ENCODE measurements at regions not wholly inside any gene's neighbourhood (a gene's known extent, or its start where the extent isn't known, plus 50 kb on each side); places are given as distances from the start of the nearest gene placed in this dataset.
A peak's percentile ranks its signal among the peaks of the same experiment; 100 is the strongest.

- intact Hi-C loops (cut with DNase I): no loop called here
- no peaks in the 10 kb centered on the region for H3K36me3 ChIP-seq
- H3K4me1 ChIP-seq: no peaks in the 10 kb centered on the region
- no peaks in the 10 kb centered on the region for H3K27me3 ChIP-seq
- ATAC-seq (no peak), DNase-seq (no peak)
- H3K27ac ChIP-seq: no peak overlapping the region
- H3K4me3 ChIP-seq: no peak overlapping the region
- TF ChIP-seq, protein P1, sequence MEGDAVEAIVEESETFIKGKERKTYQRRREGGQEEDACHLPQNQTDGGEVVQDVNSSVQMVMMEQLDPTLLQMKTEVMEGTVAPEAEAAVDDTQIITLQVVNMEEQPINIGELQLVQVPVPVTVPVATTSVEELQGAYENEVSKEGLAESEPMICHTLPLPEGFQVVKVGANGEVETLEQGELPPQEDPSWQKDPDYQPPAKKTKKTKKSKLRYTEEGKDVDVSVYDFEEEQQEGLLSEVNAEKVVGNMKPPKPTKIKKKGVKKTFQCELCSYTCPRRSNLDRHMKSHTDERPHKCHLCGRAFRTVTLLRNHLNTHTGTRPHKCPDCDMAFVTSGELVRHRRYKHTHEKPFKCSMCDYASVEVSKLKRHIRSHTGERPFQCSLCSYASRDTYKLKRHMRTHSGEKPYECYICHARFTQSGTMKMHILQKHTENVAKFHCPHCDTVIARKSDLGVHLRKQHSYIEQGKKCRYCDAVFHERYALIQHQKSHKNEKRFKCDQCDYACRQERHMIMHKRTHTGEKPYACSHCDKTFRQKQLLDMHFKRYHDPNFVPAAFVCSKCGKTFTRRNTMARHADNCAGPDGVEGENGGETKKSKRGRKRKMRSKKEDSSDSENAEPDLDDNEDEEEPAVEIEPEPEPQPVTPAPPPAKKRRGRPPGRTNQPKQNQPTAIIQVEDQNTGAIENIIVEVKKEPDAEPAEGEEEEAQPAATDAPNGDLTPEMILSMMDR (IDR thresholded peaks at IDR 0.05): no peak
- no peaks in the 10 kb centered on the region for H3K9me3 ChIP-seq
Measured at GRCh38 chrX:46340696-46341095, 204.5 kb downstream of the ZNF674 start.

- Histone ChIP-seq H3K27me3 (no peaks in the 10 kb centered on the region), H3K9me3 (no peaks in the 10 kb centered on the region), H3K4me3 (no peak overlapping the region), H3K36me3 (no peaks in the 10 kb centered on the region), H3K4me1 (no peaks in the 10 kb centered on the region), H3K27ac (no peak overlapping the region)
- intact Hi-C loops (cut with DNase I): no loop called here
- DNase-seq: no peak
- ATAC-seq: no peak
- TF ChIP-seq, protein P1 (IDR thresholded peaks at IDR 0.05): no peak
Measured at GRCh38 chrX:46333550-46333949, 211.7 kb downstream of the ZNF674 start.

DNA sequence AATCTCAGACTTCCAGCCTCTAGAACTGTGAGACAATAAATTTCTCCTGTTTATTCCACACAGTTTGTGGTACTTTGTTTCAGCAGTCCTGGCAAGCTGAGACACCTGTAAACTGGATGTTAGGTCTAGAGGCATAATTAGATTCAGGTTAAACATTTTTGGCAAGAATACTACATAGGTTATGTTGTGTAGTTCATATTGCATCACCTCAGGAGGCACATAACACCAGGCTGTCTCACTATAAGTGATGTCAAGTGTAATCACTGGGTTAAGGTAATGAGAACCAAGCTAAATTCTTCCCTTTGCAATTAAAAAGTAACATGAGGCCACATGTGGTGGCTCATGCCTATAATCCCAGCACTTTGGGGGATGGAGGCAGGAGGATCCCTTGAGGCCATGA lies 214.2 kb downstream of the ZNF674 start:
- no peaks in the 10 kb centered on the region for H3K27me3 ChIP-seq
- intact Hi-C loops (cut with DNase I): no loop called here
- no peak overlapping the region for H3K4me3 ChIP-seq
- H3K9me3 ChIP-seq: no peaks in the 10 kb centered on the region
- H3K27ac ChIP-seq: no peak overlapping the region
- TF ChIP-seq, protein P1 (IDR thresholded peaks at IDR 0.05): no peak
- ATAC-seq: no peak
- no peak for DNase-seq
- no peaks in the 10 kb centered on the region for H3K4me1 ChIP-seq
- H3K36me3 ChIP-seq: no peaks in the 10 kb centered on the region

GRCh38 chrX:46330513-46330912 lies 214.7 kb downstream of the ZNF674 start:
- no peak for ATAC-seq

DNA sequence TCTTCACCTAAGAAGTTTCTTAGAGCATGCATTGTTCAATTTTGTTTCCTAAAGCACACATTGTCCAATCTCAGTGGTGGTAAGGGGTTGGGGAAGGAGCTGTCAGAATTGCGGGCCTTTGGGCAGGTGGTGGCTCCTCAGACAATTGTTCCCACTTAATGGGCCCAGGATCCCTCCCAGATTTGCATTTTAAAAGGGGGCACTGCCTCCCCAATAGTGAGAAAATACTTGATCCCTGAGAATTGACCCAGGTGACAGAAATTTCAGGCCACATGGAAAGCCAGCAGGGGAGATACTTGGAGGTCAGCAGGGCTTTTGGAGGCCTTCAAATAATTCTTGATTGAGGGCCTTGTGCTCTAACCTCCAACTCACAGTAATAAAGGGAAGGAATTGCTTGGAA lies 217.1 kb downstream of the ZNF674 start:
- no peak for DNase-seq
- Histone ChIP-seq H3K27me3 (no peaks in the 10 kb centered on the region), H3K27ac (no peak overlapping the region), H3K9me3 (no peaks in the 10 kb centered on the region), H3K36me3 (no peaks in the 10 kb centered on the region), H3K4me3 (no peak overlapping the region), H3K4me1 (no peaks in the 10 kb centered on the region)
- ATAC-seq: no peak
- intact Hi-C loops (cut with DNase I): no loop called here
- TF ChIP-seq, protein P1 (IDR thresholded peaks at IDR 0.05): no peak

More at GRCh38 chrX:46330513-46330912, 214.7 kb downstream of the ZNF674 start:
- TF ChIP-seq, protein P1 (IDR thresholded peaks at IDR 0.05): no peak
- intact Hi-C loops (cut with DNase I): no loop called here
- H3K27ac ChIP-seq: no peak overlapping the region
- no peaks in the 10 kb centered on the region for H3K36me3 ChIP-seq
- no peak for DNase-seq
- H3K27me3 ChIP-seq: no peaks in the 10 kb centered on the region
- H3K4me1 ChIP-seq: no peaks in the 10 kb centered on the region
- H3K4me3 ChIP-seq: no peak overlapping the region
- no peaks in the 10 kb centered on the region for H3K9me3 ChIP-seq

DNA sequence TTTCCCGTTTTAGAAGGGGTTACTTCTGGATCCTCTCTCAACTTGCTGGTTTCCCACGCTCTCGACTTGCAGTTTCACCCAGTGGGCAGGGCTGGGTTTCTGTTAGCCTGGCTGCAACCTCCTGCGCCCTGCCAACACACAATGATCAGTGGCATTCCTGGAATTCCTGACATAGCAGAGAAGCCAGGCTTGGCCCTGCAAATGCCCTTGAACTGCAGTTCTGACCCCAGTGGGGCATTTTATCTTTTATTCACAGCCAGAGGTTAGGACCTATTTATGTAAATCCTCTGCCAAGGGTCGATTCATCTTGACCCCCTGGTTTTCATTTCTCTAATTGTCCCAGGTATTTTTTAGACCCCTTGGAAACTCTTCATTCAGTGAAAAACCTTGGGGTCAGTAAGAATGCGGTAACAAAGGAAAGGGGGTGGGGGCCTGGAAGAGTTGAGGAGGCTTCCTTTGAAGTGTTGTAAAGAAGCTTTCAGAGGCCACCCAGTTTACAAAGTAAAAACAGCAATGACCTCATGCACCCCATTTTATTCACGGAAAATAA lies 217.6 kb downstream of the ZNF674 start:
- Histone ChIP-seq H3K9me3 (no peaks in the 10 kb centered on the region), H3K27me3 (no peaks in the 10 kb centered on the region), H3K4me3 (no peak overlapping the region), H3K27ac (peak overlapping the region; percentile 30), H3K36me3 (no peaks in the 10 kb centered on the region), H3K4me1 (no peaks in the 10 kb centered on the region)
- TF ChIP-seq, protein P1 (IDR thresholded peaks at IDR 0.05): no peak
- peak; percentile 68 for DNase-seq
- ATAC-seq: peak; percentile 93
- intact Hi-C loops (cut with DNase I): no loop called here

Measured in upper lobe of right lung (tissue), 1 donor.